M059J (cell line): ENCODE measurements at regions not wholly inside any gene's neighbourhood (a gene's known extent, or its start where the extent isn't known, plus 50 kb on each side); places are given as distances from the start of the nearest gene placed in this dataset.
A peak's percentile ranks its signal among the peaks of the same experiment; 100 is the strongest.
"Not testable (repeated sequence)": the region's sequence is repeated elsewhere in the genome, so short reads cannot be mapped to it uniquely, and the experiment has no call there.

Experiments used
- DNase-seq: peaks from one replicate; pipeline ENCODE4 v3.0.0-alpha.2; 2012; ENCODE audit warnings: low read depth

GRCh38 chr2:51779723-51780122 is 747.8 kb upstream of the NRXN1 start:
- not testable (repeated sequence) for DNase-seq

- no peak for DNase-seq
Measured at GRCh38 chr2:51778806-51779205, 746.9 kb upstream of the NRXN1 start.

GRCh38 chr2:51774606-51775005 is 742.7 kb upstream of the NRXN1 start:
- not testable (repeated sequence) for DNase-seq

- DNase-seq, result no peak
Measured at GRCh38 chr2:51760441-51760840, 728.5 kb upstream of the NRXN1 start.

- DNase-seq, result no peak
Measured at GRCh38 chr2:51758081-51758480, 726.1 kb upstream of the NRXN1 start.

GRCh38 chr2:51734115-51734514 is 702.2 kb upstream of the NRXN1 start:
- DNase-seq, result no peak

GRCh38 chr2:51723691-51724090 is 691.8 kb upstream of the NRXN1 start:
- DNase-seq, result no peak

GRCh38 chr2:51722311-51722710 is 690.4 kb upstream of the NRXN1 start:
- DNase-seq, result no peak

GRCh38 chr2:51720826-51721225 is 688.9 kb upstream of the NRXN1 start:
- DNase-seq, result no peak

GRCh38 chr2:51718881-51719280 is 686.9 kb upstream of the NRXN1 start:
- DNase-seq, result no peak

GRCh38 chr2:51717312-51717711 is 685.4 kb upstream of the NRXN1 start:
- peak; percentile 20 for DNase-seq

- no peak for DNase-seq
Measured at GRCh38 chr2:51711766-51712165, 679.8 kb upstream of the NRXN1 start.

- DNase-seq, result no peak
Measured at GRCh38 chr2:51710222-51710621, 678.3 kb upstream of the NRXN1 start.

- DNase-seq, result no peak
Measured at GRCh38 chr2:51707625-51708024, 675.7 kb upstream of the NRXN1 start.

GRCh38 chr2:51706220-51706619 is 674.3 kb upstream of the NRXN1 start:
- DNase-seq, result no peak

- DNase-seq, result no peak
Measured at GRCh38 chr2:51705417-51705816, 673.5 kb upstream of the NRXN1 start.

GRCh38 chr2:51698021-51698420 is 666.1 kb upstream of the NRXN1 start:
- no peak for DNase-seq

- no peak for DNase-seq
Measured at GRCh38 chr2:51697095-51697494, 665.2 kb upstream of the NRXN1 start.

- DNase-seq, result no peak
Measured at GRCh38 chr2:51695531-51695930, 663.6 kb upstream of the NRXN1 start.

- no peak for DNase-seq
Measured at GRCh38 chr2:51693640-51694039, 661.7 kb upstream of the NRXN1 start.

GRCh38 chr2:51681854-51682253 is 649.9 kb upstream of the NRXN1 start:
- DNase-seq, result no peak

GRCh38 chr2:51673628-51674027 is 641.7 kb upstream of the NRXN1 start:
- no peak for DNase-seq

GRCh38 chr2:51667679-51668078 is 635.7 kb upstream of the NRXN1 start:
- no peak for DNase-seq

- DNase-seq, result no peak
Measured at GRCh38 chr2:51662187-51662586, 630.3 kb upstream of the NRXN1 start.

- DNase-seq, result no peak
Measured at GRCh38 chr2:51657849-51658248, 625.9 kb upstream of the NRXN1 start.
